NCI-H146 treated with DMSO at 0.1 percent for 48 hours (cell line): ENCODE measurements at regions not wholly inside any gene's neighbourhood (a gene's known extent, or its start where the extent isn't known, plus 50 kb on each side); places are given as distances from the start of the nearest gene placed in this dataset.

Experiments used
- DNase-seq: peaks from one replicate; lab custom pipeline; 2025; ENCODE audit not compliant: unreplicated experiment; lab: John Stamatoyannopoulos, UW

DNA sequence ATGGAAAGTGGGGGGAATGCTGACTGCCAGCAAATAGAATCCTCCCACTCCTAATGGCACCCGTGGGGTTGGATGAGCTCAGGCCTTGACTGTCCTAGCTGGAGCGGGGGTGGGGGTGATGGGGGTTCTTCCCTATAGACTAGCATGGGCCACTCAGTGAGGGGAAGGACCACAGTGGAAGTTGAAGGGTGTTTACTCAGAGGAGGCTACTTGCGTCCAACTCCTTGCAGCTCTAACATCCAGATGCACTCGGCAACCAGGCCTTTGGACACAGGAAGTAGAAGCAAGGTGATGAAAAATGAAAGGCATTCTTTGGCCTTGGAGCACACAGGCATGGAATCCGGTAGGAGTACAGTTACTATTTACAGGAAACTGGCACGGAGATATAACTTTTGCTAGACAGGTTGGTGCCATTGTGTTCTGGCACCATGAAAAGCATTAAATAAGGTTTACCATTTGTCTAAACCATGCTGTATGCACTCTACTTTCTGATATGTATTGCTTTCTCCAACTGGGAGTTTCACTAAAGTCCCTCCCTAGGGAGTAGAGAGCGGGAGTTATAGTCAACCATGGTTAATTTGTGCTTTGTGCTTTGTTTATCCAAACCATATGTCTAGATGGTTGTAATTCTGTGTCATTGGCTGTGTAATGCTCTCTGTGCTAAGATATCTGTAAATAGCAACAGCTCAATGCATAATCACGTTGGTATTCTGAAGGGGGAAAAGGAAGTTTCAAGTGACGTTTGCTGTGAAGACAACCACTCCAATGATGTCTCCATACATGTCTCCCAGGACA lies 125.3 kb downstream of the TSHZ3 start:
- no peak for DNase-seq

DNA sequence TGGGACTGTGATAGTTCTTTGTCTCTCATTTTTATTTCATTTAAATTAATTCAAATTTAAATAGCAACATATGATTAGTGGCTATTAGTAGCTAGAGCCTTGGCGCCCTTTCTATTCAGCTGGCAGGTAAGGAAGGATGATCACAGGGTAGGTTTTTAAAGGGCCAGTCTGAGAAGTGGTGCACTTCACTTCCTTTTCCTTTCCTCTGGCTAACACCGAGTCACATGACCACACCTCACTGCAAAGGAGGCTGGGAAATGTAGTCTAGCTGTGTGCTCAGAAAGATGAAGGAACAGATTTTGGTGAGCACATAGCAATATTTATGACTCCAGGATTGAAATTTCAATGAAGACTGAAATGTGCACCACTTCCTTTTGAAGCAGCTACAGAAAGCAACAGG lies 128.7 kb downstream of the TSHZ3 start:
- no peak for DNase-seq

DNA sequence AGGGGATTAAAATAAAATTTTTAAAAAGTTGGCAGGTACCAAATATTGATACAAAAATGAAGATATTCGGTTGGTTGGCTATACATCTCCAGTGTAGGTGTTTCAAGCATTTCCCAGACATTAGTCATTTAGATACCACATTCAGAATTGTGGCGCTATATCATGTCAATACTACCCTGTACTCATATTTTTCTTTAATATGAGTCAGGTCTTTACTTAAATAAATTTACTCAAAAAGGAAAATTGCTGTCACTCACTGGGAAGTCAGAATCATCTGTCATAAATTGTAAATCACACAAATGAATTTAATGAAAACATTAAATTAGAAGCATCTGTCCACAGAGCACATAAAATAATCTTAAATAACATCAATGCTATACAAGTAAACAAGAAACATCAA lies 134.2 kb downstream of the TSHZ3 start:
- no peak for DNase-seq

DNA sequence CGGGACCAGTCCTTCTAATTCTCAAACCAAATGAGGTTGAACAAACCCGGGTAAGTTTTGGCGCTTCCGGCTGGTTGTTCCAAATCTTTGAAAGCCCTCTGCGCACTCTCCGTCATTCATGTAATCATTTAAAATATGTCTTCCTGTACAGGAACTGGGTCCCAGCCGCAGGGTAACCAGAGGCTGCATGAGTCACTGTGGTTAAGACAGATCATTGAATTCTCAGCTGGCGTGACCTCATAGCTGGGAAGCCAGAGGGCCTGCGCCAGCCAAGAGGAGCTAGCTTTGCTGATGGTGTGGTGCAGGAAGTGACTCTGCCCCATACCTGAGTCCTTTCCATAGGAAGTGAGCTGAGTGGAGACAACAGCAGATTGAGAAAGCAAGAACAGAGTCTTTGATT lies 135.2 kb downstream of the TSHZ3 start:
- DNase-seq, result no peak

DNA sequence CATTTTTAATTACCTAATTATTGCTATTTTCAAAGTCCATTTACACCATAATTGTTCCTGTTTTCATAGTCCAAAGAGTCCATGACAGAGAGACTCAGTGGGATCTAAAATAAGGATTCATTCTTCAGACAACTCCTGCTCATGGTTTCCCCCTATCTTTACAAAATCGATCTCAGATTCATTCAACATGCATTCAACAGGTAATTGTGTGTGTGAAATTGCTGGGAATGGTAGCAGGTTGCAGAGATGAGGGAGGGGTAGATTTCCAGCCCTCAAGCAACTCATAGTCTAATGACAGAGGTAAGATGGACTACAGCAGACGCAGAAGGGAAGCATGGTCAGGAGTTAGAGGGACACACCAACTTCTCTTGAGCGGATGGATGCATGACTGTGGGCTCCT lies 138.1 kb downstream of the TSHZ3 start:
- DNase-seq, result no peak

DNA sequence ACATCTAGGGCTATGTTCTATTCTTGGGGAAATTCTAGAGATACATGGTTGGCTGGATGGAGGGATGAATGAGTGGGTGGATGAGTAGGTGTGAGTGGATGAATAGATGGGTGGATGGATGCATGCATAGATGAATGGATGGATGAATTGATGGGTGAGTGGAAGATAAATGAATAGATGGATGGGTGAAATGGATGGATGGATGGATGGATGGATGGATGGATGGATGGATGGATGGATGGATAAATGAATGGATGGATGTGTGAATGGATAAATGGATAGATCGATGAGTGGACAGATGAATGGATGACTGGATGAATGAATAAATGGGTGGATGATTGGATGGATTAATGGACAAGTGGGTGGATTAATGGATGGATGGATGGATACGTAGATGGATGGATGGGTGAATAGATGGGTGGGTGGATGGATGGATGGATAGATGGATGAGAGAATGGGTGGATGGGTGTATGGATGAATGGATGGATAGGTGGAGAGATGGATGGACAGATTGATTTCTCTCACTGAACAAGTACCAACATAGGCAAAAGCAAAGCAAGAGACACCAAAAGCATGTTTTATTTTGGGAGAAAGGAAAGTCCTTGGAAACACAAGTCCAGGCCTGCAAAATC lies 143.2 kb downstream of the TSHZ3 start:
- no peak for DNase-seq

DNA sequence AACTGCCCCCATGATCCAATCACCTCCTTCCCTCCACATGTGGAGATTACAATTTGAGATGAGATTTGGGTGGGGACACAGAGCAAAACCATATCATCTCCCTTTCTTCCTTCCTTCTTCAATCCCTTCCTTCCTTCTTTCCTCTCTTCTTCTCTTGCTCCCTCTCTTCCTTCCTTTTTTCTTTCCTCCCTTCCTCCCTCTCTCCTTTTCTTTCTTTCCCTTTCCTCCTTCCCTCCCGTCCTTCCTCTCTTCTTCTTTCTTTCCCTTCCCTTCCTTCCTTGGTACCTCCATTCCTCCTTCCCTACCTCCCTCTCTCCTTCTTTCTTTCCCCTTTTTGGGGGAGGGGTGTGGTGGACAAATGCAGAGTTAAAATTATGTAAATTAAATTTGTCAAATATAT lies 145.1 kb downstream of the TSHZ3 start:
- DNase-seq, result no peak

DNA sequence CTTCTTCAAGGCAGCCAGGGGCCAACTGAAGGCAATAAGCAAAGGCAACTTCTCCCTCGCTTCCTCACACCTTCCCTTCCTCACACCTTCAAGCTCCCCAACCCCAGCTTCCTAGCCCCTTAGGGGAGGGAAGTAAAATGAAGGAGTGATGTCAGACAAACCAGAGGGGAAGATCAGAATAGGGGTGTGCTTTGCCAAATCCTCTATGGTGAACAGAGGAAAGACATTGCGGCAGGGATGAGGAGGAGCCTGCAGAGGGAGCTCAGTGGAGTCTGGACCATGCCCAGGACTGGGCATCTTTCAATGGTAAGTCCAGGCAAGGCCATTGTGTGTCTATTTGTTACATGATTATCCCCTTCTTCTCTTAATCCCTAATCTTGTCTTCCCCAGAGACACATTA lies 164.0 kb downstream of the TSHZ3 start:
- no peak for DNase-seq

DNA sequence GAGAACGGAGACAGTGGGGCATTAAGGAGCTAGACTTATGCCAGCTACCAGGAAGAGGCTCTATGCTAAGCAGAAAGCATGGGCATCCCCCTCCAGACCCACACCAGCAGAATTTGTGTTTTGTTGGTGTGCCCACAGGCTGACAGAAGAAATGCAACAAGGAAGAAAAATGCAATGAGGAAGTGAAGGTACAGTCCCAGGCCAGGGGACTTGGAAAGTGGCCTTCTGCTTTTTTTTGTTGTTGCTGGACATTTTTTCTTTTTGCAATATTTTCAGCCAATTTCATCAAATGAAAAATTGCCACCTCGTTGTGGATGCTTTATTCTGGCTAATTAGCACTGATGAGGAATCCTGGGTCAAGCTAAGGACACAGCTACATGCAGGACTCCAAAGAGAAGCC lies 167.7 kb downstream of the TSHZ3 start:
- DNase-seq, result no peak

DNA sequence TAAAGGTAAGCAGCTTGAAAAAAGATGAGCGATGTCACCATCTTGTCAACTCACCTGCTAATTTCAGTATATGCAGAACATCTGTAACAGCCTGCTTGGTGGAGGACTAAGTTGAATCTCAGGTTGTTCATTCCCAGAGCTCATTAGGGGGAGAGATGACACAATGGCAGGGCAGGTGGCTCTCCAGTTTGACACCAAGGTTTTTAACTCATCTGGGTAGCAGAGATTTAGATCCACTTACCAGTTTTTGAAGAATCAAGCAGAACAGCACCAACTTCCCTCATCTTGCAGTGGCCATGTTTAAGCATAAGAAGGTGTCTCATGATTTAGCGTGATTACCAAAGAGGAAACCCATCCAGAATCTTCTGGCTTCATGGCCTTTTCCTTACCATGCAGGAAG lies 168.3 kb downstream of the TSHZ3 start:
- no peak for DNase-seq

DNA sequence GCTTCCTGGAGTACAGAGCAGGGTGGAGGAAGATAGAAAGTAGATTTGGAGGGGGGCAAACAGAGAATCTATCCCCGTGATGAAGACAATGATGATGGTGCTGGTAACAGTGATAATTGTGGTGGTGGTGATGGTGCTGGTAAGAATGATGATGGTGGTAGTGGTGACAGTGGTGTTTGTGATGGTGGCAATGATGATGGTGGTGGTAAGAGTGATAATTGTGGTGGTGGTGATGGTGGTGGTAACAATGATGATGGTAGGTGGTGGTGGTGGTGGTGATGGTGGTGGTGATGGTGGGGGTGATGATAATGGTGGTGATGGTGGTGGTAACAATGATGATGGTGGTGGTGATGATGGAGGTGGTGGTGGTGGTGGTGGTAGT lies 169.8 kb downstream of the TSHZ3 start:
- no peak for DNase-seq

DNA sequence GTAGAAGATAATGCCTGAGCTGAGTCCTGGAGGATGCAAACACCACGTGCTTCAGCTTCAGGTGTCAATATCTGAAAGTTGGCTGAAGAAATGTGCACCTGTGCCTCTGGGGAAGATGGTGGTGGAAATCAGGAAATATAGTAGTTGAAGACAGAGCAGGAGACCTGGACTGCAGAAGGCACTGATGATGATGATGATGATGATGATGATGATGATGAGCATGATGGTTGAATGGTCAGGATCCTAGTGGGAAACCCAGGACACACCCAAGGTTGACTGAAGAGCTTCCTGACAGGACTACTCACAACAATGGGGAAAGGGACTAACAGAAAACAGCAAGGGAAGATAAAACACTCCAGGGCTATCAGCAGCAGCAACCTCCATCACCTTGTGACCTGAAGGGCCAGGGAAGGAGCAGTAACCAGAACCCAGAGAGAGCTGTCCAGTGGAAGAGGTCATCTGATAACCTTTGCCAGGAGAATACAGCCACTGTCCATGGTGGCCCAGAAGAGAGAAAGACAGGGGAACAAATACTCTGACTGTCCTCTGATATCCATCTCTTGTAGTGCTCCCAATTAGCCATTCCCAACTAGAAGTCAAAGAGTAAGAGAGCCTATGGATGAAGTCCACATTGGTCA lies 170.3 kb downstream of the TSHZ3 start:
- DNase-seq, result no peak

DNA sequence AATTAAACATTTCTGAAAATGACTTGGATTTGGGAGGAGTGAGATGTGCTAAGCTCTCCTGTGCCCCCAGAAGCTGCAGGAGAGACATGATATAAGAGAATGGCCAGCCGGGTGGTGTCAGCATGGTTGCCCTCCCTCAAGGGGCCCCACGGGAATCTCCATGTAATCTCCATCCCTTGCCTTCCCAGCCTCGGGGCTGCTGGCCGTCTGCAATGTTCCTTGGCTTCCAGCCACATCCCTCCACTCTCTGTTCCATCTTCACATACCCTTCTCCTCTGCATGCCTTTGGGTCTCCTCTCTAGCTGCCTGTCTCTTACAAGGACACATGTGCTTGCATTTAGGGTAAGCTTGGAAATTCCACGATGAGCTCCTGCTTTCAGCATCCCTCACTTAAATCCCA lies 172.0 kb downstream of the TSHZ3 start:
- no peak for DNase-seq

DNA sequence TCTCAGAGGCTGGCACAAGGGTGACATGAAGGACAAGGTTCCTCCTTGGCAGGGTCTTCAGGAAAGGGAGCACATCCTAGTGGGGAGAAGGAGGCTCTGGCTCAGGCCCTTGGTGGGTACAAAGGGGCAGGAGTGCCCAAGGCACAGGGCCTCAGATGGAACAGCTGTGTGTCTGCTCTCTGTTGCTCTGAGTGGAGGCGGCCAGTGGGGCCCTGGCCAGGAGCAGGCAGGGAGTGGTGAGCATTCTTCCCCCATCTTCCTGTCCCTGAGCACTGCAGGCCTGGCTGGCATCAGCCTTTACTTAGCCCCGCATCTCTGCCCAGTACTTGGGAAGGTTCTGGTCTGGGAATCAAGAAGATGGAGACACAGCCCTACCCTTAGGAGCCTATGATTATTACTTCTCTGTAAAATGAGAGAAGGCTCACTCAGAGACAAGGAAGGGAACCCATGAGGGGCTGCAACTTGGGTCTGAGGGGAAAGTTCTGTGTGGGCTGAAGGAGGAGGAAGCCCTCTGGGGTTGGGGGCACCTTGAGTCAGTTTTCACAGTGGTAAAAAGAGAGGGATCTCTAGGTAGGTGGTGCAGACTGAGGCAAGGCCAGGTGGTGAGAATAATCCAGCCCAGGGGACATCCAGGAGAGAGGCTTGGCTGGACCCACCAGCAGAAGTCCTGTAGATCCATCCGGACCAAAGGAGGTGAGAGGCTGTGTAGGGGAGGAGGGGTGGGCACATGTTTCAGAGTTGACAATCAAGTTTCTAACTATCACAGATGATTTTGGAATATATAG lies 173.5 kb downstream of the TSHZ3 start:
- no peak for DNase-seq

DNA sequence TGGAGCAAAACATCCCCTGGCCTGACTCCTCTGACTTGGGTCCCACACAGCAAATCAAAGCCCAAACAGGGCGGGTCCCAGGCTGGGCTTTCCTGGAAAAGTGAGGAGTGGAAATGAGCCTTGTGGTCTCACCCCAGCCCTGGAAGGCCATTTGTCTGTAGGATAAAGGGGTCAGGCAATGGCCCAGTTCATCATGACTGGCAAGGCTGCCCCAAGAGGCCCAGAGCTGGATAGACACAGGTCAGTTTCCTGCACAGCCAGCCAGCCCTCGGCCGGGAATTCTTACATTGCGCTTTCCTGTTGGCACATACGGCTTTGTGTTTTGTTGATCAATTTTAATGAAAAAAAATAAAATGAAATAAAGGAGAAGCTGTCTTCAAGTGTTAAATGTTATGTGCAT lies 174.3 kb downstream of the TSHZ3 start:
- no peak for DNase-seq

DNA sequence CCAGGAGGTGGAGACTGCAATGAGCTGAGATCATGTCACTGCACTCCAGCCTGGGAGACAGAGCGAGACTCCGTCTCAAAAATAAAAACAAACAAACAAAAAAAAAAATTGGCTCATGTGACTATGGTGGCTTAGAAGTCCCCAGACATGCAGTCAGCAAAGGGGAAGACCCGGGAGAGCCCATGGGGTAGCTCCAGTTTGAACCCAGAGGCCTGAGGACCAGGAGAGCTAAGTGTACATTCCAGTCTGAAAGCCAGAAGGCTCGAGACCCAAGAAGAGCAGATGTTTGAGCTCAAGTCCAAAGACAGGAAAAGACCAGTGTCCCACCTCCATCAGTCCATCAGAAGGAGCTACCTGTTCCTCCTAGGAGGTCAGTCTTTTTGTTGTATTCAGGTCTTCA lies 175.2 kb downstream of the TSHZ3 start:
- no peak for DNase-seq

DNA sequence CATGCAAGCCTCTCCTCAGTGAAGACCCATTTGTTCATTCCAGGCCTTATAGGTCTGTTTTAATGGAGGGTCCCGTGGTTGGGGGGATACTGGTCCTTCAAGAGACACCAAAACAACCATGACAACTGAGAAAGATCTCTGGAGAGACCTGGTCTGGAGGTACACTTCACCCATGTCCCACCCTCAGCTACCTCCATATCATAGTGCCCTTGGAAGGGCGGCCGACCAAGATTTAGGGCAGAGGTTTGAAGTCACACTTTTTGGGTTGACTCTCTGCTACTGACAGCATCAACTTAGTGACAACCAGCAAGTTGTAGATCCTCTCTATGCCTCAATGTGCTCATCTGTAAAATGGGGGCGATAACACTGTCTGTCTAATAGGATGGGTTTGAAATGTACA lies 177.3 kb downstream of the TSHZ3 start:
- no peak for DNase-seq

DNA sequence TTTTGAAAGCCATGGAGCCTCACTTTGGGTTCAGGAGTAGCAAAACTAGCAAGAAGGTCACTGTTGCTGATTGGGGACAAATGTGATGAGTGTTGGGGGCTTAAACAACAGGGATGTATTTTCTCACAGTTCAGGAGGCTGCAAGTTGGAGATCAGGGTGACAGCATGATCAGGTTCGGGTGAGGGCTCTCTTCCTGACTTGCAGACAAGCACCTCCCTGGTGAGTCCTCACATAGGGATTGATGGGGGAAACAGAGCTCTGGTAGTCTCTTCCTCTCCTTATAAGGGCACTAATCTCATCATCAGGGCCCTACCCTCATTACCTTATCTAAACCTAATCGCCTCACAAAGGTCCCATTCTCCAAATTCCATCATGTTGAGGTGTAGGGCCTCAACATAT lies 179.2 kb downstream of the TSHZ3 start:
- DNase-seq, result no peak

DNA sequence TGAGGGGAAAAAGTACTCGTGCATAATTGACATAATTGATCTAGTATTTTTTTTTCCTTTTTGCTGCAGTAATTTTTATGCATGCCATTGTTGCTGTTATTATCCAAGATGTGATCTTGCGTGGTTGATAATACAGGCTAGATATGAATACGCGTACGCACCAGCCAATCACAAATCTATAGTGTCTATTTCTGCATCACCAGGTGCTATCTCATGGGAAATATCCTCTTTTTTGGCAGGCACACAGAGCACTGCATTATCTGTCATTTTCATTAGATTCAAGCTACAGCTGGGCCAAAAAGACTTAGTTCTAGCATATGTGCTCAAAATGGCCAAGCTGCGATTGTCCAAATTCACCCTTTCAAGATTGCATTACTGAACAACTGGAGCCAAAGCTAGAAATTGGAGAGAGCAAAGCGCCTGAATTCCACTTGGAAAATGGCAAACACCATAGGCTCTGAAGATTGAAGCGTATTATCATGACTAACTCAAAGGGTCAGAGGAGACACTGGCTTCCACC lies 181.1 kb downstream of the TSHZ3 start:
- DNase-seq, result no peak

DNA sequence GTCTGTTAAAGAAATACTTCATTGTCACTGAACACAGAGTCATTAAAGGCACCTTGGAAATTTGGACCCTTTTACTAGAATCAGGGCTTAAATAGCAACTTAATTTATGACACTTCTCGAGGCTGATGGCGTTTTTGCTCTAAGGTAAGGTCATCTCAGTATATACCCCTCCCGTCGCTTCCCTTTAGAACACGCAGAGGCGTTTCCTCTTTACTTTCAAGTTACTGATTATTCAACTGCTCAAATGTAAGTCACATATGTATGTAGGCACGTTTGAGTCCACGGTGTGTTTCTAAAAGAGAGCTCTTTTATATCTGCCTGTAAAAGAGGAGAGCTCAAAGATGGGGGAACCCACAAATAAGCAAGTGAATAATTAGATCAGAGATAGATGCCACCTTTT lies 181.5 kb downstream of the TSHZ3 start:
- no peak for DNase-seq

DNA sequence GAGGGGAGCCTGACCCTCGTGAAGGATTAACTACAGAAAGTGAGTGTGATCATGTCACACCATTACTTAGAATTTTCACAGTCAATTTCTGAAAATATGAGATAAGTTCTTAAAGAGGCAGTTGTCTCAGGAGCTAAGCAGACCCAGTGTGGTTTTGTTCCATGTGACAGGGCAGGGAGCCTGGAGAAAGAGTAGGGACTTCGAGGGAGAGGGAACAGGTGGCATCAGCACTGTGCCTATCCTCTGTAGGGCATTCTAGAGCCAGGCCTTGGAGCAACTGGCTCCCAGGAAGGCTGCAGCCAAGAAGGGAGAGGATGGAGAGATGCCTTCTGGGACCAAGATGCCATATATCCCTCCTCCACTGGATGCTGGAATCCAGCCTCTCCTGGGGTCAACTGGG lies 183.0 kb downstream of the TSHZ3 start:
- DNase-seq, result no peak
